ENCODE measurements at regions not wholly inside any gene's neighbourhood (a gene's known extent, or its start where the extent isn't known, plus 50 kb on each side); places are given as distances from the start of the nearest gene placed in this dataset.

DNA sequence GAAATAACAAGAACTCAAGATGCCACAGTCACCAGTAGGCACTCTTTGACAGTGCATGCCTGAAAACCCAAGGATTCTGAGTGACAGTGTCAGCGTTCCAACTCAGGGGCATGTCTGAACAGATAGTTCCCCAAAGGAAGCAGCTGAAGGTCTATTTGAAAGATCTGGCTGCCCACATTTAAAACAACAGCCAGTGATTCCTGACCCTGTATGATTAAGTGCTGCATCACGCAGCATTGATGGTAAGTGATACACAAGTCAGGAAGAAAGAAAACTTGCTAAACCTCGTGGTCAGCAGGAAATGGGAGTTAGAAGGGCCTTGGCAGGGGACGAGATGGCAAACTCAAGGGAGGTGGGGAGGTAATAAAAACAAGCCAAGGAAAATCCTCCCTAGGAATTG is 1013.1 kb downstream of the TYW1 start (continued):
- no peak for TF ChIP-seq CREB1 (CRISPR knock-in tag; IDR thresholded peaks at IDR 0.05; ENCODE audit: low read depth)
- TF ChIP-seq, protein P1, sequence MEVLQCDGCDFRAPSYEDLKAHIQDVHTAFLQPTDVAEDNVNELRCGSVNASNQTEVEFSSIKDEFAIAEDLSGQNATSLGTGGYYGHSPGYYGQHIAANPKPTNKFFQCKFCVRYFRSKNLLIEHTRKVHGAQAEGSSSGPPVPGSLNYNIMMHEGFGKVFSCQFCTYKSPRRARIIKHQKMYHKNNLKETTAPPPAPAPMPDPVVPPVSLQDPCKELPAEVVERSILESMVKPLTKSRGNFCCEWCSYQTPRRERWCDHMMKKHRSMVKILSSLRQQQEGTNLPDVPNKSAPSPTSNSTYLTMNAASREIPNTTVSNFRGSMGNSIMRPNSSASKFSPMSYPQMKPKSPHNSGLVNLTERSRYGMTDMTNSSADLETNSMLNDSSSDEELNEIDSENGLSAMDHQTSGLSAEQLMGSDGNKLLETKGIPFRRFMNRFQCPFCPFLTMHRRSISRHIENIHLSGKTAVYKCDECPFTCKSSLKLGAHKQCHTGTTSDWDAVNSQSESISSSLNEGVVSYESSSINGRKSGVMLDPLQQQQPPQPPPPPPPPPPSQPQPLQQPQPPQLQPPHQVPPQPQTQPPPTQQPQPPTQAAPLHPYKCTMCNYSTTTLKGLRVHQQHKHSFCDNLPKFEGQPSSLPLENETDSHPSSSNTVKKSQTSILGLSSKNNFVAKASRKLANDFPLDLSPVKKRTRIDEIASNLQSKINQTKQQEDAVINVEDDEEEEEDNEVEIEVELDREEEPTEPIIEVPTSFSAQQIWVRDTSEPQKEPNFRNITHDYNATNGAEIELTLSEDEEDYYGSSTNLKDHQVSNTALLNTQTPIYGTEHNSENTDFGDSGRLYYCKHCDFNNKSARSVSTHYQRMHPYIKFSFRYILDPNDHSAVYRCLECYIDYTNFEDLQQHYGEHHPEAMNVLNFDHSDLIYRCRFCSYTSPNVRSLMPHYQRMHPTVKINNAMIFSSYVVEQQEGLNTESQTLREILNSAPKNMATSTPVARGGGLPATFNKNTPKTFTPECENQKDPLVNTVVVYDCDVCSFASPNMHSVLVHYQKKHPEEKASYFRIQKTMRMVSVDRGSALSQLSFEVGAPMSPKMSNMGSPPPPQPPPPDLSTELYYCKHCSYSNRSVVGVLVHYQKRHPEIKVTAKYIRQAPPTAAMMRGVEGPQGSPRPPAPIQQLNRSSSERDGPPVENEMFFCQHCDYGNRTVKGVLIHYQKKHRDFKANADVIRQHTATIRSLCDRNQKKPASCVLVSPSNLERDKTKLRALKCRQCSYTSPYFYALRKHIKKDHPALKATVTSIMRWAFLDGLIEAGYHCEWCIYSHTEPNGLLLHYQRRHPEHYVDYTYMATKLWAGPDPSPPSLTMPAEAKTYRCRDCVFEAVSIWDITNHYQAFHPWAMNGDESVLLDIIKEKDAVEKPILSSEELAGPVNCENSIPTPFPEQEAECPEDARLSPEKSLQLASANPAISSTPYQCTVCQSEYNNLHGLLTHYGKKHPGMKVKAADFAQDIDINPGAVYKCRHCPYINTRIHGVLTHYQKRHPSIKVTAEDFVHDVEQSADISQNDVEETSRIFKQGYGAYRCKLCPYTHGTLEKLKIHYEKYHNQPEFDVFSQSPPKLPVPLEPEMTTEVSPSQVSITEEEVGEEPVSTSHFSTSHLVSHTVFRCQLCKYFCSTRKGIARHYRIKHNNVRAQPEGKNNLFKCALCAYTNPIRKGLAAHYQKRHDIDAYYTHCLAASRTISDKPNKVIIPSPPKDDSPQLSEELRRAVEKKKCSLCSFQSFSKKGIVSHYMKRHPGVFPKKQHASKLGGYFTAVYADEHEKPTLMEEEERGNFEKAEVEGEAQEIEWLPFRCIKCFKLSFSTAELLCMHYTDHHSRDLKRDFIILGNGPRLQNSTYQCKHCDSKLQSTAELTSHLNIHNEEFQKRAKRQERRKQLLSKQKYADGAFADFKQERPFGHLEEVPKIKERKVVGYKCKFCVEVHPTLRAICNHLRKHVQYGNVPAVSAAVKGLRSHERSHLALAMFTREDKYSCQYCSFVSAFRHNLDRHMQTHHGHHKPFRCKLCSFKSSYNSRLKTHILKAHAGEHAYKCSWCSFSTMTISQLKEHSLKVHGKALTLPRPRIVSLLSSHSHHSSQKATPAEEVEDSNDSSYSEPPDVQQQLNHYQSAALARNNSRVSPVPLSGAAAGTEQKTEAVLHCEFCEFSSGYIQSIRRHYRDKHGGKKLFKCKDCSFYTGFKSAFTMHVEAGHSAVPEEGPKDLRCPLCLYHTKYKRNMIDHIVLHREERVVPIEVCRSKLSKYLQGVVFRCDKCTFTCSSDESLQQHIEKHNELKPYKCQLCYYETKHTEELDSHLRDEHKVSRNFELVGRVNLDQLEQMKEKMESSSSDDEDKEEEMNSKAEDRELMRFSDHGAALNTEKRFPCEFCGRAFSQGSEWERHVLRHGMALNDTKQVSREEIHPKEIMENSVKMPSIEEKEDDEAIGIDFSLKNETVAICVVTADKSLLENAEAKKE (CRISPR knock-in tag; IDR thresholded peaks at IDR 0.05), result no peak

- no peak overlapping the region for H2AFZ ChIP-seq
- Mint-ChIP-seq H3K36me3 (ENCODE audit: low read depth) (peaks cover 32% of the 10 kb centered on the region), H3K27ac (no peak overlapping the region), H3K4me3 (no peak overlapping the region), H3K27me3 (ENCODE audit: insufficient read depth, low read depth, poor library complexity) (peaks cover 6% of the 10 kb centered on the region), H3K9me3 (peaks cover 97% of the 10 kb centered on the region), H3K4me1 (no peaks in the 10 kb centered on the region)
- no peaks in the 10 kb centered on the region for H3K27me3 ChIP-seq (ENCODE audit: insufficient read depth)
- H3K79me2 ChIP-seq (replicated peaks; ENCODE audit: insufficient read depth), result no peaks in the 10 kb centered on the region
- ATAC-seq, result no peak
- no peak overlapping the region for H3K4me2 ChIP-seq
- H3K9me2 ChIP-seq (ENCODE audit: insufficient read depth), result no peaks in the 10 kb centered on the region
- no peaks in the 10 kb centered on the region for H4K20me1 ChIP-seq (replicated peaks; ENCODE audit: insufficient read depth)
- H3K4me1 ChIP-seq (ENCODE audit: insufficient read depth), result no peaks in the 10 kb centered on the region
- DNase-seq (ENCODE audit: low spot score), result no peak
- H3K36me3 ChIP-seq (ENCODE audit: insufficient read depth), result no peaks in the 10 kb centered on the region; the same call in 1 of the 2 replicates
- no peak overlapping the region for H3K27ac ChIP-seq (ENCODE audit: low read depth)
- no peaks in the 10 kb centered on the region for H3F3A ChIP-seq (replicated peaks; ENCODE audit: low read depth)
- H3K4me3 ChIP-seq, result no peak overlapping the region
- no peak for TF ChIP-seq POLR2AphosphoS5 (IDR thresholded peaks at IDR 0.05; ENCODE audit: low read depth)
- TF ChIP-seq REST (IDR thresholded peaks at IDR 0.05; ENCODE audit: unreplicated experiment), result no peak
- TF ChIP-seq, protein P2, sequence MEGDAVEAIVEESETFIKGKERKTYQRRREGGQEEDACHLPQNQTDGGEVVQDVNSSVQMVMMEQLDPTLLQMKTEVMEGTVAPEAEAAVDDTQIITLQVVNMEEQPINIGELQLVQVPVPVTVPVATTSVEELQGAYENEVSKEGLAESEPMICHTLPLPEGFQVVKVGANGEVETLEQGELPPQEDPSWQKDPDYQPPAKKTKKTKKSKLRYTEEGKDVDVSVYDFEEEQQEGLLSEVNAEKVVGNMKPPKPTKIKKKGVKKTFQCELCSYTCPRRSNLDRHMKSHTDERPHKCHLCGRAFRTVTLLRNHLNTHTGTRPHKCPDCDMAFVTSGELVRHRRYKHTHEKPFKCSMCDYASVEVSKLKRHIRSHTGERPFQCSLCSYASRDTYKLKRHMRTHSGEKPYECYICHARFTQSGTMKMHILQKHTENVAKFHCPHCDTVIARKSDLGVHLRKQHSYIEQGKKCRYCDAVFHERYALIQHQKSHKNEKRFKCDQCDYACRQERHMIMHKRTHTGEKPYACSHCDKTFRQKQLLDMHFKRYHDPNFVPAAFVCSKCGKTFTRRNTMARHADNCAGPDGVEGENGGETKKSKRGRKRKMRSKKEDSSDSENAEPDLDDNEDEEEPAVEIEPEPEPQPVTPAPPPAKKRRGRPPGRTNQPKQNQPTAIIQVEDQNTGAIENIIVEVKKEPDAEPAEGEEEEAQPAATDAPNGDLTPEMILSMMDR (conservative IDR thresholded peaks at IDR 0.05; ENCODE audit: low read depth in 2 of 2), result no peak
- no peak for TF ChIP-seq ZNF331 (CRISPR knock-in tag; IDR thresholded peaks at IDR 0.05; ENCODE audit: low read depth)
- TF ChIP-seq STAT1 (IDR thresholded peaks at IDR 0.05; ENCODE audit: unreplicated experiment), result no peak
- no peak for TF ChIP-seq EZH2phosphoT487 (IDR thresholded peaks at IDR 0.05; ENCODE audit: unreplicated experiment)
- no peak for TF ChIP-seq JUNB (IDR thresholded peaks at IDR 0.05; ENCODE audit: unreplicated experiment)
- TF ChIP-seq EZH2 (IDR thresholded peaks at IDR 0.05; ENCODE audit: low read depth, unreplicated experiment), result no peak
These were observed 1017.6 kb downstream of the TYW1 start for GRCh38 chr7:68014031-68014736.
